WTC11 (cell line): ENCODE measurements at regions not wholly inside any gene's neighbourhood (a gene's known extent, or its start where the extent isn't known, plus 50 kb on each side); places are given as distances from the start of the nearest gene placed in this dataset.

Experiments used
- FOXP1 ChIP-seq: sonication (generic); formaldehyde crosslinking; IDR thresholded peaks from 2 replicates; pipeline ENCODE4 v1.8.0; 2022; ENCODE audit warnings: missing genetic modification reagents, mild to moderate bottlenecking, moderate library complexity, borderline replicate concordance
- IRF2 ChIP-seq: sonication (generic); formaldehyde crosslinking; IDR thresholded peaks from 2 replicates; pipeline ENCODE4 v1.8.0; 2022; ENCODE audit warnings: low read depth, missing genetic modification reagents, borderline replicate concordance
- TF ChIP-seq, protein P1 (sequence below): sonication (generic); formaldehyde crosslinking; IDR thresholded peaks from 2 replicates; pipeline ENCODE4 v1.8.1; 2023; ENCODE audit warnings: mild to moderate bottlenecking, missing genetic modification reagents
- TF ChIP-seq, protein P2 (sequence below): sonication (generic); formaldehyde crosslinking; IDR thresholded peaks from 2 replicates; pipeline ENCODE4 v1.8.1; 2022; ENCODE audit warnings: low read depth, missing genetic modification reagents, borderline replicate concordance
- TF ChIP-seq, protein P3 (sequence below): sonication (generic); formaldehyde crosslinking; IDR thresholded peaks from 2 replicates; pipeline ENCODE4 v1.8.1; 2023; ENCODE audit warnings: mild to moderate bottlenecking, moderate library complexity, missing genetic modification reagents
- TF ChIP-seq, protein P4 (sequence below): fragments of 200-600 bp; IDR thresholded peaks from 2 replicates; pipeline ENCODE4 v1.8.0; 2022; ENCODE audit warnings: antibody characterized with exemption
- TF ChIP-seq, protein P5 (sequence below): sonication (generic); formaldehyde crosslinking; conservative IDR thresholded peaks from 2 replicates; pipeline ENCODE4 v1.8.1; 2023; ENCODE audit warnings: mild to moderate bottlenecking, low read depth, missing genetic modification reagents, moderate library complexity
- TF ChIP-seq, protein P6 (sequence below): sonication (generic); formaldehyde crosslinking; IDR thresholded peaks from 2 replicates; pipeline ENCODE4 v1.8.1; 2023; ENCODE audit warnings: mild to moderate bottlenecking, missing genetic modification reagents
- TF ChIP-seq, protein P7 (sequence below): sonication (generic); formaldehyde crosslinking; IDR thresholded peaks from 2 replicates; pipeline ENCODE4 v1.8.0; 2022; ENCODE audit warnings: mild to moderate bottlenecking, missing genetic modification reagents
- TF ChIP-seq, protein P8 (sequence below): sonication (generic); formaldehyde crosslinking; IDR thresholded peaks from 2 replicates; pipeline ENCODE4 v1.8.1; 2023; ENCODE audit warnings: mild to moderate bottlenecking, missing genetic modification reagents, moderate library complexity
- TF ChIP-seq, protein P9 (sequence below): fragments of 250-450 bp; sonication (Bioruptor Pico); IDR thresholded peaks from 2 replicates; pipeline ENCODE4 v1.9.0; 2021; ENCODE audit warnings: mild to moderate bottlenecking
- TF ChIP-seq, protein P10 (sequence below): sonication (generic); formaldehyde crosslinking; IDR thresholded peaks from 2 replicates; pipeline ENCODE4 v1.8.1; 2022; ENCODE audit warnings: missing genetic modification reagents, borderline replicate concordance

DNA sequence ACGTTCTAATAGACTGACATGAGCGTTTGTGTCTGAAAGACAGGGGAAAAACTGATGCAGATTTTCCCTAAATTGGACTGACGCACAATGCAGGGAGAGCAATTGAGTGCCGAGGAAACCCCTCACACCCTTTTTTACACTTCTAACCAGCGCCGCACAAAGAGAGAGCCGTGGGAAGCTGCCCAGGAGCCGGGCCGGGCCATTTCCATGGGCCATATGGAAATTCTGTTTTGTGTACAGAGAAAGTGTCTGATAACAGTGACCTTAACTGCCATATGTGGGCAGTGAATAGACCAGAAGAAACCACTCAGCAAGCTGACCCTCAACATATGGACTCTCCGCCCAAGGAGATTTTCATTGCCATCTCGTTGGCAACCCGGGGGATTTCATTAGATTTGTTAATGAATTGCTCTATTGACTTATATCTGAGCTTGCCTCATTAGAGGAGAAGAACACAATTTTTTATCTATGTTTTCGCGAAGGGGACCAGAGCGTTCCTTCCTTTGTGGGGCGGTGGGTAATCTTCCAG, 225.9 kb upstream of the IRX3 start:
- TF ChIP-seq, protein P1, sequence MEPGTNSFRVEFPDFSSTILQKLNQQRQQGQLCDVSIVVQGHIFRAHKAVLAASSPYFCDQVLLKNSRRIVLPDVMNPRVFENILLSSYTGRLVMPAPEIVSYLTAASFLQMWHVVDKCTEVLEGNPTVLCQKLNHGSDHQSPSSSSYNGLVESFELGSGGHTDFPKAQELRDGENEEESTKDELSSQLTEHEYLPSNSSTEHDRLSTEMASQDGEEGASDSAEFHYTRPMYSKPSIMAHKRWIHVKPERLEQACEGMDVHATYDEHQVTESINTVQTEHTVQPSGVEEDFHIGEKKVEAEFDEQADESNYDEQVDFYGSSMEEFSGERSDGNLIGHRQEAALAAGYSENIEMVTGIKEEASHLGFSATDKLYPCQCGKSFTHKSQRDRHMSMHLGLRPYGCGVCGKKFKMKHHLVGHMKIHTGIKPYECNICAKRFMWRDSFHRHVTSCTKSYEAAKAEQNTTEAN (CRISPR knock-in tag) = no peak
- TF ChIP-seq, protein P2, sequence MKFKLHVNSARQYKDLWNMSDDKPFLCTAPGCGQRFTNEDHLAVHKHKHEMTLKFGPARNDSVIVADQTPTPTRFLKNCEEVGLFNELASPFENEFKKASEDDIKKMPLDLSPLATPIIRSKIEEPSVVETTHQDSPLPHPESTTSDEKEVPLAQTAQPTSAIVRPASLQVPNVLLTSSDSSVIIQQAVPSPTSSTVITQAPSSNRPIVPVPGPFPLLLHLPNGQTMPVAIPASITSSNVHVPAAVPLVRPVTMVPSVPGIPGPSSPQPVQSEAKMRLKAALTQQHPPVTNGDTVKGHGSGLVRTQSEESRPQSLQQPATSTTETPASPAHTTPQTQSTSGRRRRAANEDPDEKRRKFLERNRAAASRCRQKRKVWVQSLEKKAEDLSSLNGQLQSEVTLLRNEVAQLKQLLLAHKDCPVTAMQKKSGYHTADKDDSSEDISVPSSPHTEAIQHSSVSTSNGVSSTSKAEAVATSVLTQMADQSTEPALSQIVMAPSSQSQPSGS (CRISPR knock-in tag) = no peak
- TF ChIP-seq IRF2 = no peak
- TF ChIP-seq, protein P3, sequence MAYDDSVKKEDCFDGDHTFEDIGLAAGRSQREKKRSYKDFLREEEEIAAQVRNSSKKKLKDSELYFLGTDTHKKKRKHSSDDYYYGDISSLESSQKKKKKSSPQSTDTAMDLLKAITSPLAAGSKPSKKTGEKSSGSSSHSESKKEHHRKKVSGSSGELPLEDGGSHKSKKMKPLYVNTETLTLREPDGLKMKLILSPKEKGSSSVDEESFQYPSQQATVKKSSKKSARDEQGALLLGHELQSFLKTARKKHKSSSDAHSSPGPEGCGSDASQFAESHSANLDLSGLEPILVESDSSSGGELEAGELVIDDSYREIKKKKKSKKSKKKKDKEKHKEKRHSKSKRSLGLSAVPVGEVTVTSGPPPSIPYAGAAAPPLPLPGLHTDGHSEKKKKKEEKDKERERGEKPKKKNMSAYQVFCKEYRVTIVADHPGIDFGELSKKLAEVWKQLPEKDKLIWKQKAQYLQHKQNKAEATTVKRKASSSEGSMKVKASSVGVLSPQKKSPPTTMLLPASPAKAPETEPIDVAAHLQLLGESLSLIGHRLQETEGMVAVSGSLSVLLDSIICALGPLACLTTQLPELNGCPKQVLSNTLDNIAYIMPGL (CRISPR knock-in tag) = no peak
- TF ChIP-seq, protein P4, sequence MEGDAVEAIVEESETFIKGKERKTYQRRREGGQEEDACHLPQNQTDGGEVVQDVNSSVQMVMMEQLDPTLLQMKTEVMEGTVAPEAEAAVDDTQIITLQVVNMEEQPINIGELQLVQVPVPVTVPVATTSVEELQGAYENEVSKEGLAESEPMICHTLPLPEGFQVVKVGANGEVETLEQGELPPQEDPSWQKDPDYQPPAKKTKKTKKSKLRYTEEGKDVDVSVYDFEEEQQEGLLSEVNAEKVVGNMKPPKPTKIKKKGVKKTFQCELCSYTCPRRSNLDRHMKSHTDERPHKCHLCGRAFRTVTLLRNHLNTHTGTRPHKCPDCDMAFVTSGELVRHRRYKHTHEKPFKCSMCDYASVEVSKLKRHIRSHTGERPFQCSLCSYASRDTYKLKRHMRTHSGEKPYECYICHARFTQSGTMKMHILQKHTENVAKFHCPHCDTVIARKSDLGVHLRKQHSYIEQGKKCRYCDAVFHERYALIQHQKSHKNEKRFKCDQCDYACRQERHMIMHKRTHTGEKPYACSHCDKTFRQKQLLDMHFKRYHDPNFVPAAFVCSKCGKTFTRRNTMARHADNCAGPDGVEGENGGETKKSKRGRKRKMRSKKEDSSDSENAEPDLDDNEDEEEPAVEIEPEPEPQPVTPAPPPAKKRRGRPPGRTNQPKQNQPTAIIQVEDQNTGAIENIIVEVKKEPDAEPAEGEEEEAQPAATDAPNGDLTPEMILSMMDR = no peak
- TF ChIP-seq, protein P5, sequence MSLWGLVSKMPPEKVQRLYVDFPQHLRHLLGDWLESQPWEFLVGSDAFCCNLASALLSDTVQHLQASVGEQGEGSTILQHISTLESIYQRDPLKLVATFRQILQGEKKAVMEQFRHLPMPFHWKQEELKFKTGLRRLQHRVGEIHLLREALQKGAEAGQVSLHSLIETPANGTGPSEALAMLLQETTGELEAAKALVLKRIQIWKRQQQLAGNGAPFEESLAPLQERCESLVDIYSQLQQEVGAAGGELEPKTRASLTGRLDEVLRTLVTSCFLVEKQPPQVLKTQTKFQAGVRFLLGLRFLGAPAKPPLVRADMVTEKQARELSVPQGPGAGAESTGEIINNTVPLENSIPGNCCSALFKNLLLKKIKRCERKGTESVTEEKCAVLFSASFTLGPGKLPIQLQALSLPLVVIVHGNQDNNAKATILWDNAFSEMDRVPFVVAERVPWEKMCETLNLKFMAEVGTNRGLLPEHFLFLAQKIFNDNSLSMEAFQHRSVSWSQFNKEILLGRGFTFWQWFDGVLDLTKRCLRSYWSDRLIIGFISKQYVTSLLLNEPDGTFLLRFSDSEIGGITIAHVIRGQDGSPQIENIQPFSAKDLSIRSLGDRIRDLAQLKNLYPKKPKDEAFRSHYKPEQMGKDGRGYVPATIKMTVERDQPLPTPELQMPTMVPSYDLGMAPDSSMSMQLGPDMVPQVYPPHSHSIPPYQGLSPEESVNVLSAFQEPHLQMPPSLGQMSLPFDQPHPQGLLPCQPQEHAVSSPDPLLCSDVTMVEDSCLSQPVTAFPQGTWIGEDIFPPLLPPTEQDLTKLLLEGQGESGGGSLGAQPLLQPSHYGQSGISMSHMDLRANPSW (CRISPR knock-in tag) = no peak
- TF ChIP-seq, protein P6, sequence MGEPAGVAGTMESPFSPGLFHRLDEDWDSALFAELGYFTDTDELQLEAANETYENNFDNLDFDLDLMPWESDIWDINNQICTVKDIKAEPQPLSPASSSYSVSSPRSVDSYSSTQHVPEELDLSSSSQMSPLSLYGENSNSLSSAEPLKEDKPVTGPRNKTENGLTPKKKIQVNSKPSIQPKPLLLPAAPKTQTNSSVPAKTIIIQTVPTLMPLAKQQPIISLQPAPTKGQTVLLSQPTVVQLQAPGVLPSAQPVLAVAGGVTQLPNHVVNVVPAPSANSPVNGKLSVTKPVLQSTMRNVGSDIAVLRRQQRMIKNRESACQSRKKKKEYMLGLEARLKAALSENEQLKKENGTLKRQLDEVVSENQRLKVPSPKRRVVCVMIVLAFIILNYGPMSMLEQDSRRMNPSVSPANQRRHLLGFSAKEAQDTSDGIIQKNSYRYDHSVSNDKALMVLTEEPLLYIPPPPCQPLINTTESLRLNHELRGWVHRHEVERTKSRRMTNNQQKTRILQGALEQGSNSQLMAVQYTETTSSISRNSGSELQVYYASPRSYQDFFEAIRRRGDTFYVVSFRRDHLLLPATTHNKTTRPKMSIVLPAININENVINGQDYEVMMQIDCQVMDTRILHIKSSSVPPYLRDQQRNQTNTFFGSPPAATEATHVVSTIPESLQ (CRISPR knock-in tag) = no peak
- TF ChIP-seq, protein P7, sequence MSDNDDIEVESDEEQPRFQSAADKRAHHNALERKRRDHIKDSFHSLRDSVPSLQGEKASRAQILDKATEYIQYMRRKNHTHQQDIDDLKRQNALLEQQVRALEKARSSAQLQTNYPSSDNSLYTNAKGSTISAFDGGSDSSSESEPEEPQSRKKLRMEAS (CRISPR knock-in tag) = no peak
- TF ChIP-seq, protein P8, sequence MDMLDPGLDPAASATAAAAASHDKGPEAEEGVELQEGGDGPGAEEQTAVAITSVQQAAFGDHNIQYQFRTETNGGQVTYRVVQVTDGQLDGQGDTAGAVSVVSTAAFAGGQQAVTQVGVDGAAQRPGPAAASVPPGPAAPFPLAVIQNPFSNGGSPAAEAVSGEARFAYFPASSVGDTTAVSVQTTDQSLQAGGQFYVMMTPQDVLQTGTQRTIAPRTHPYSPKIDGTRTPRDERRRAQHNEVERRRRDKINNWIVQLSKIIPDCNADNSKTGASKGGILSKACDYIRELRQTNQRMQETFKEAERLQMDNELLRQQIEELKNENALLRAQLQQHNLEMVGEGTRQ = no peak
- TF ChIP-seq FOXP1 (CRISPR knock-in tag) = no peak
- TF ChIP-seq, protein P9, sequence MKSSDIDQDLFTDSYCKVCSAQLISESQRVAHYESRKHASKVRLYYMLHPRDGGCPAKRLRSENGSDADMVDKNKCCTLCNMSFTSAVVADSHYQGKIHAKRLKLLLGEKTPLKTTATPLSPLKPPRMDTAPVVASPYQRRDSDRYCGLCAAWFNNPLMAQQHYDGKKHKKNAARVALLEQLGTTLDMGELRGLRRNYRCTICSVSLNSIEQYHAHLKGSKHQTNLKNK (CRISPR knock-in tag) = no peak
- TF ChIP-seq, protein P10, sequence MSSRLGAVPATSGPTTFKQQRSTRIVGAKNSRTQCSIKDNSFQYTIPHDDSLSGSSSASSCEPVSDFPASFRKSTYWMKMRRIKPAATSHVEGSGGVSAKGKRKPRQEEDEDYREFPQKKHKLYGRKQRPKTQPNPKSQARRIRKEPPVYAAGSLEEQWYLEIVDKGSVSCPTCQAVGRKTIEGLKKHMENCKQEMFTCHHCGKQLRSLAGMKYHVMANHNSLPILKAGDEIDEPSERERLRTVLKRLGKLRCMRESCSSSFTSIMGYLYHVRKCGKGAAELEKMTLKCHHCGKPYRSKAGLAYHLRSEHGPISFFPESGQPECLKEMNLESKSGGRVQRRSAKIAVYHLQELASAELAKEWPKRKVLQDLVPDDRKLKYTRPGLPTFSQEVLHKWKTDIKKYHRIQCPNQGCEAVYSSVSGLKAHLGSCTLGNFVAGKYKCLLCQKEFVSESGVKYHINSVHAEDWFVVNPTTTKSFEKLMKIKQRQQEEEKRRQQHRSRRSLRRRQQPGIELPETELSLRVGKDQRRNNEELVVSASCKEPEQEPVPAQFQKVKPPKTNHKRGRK (CRISPR knock-in tag) = no peak
